ENCODE measurements at regions not wholly inside any gene's neighbourhood (a gene's known extent, or its start where the extent isn't known, plus 50 kb on each side); places are given as distances from the start of the nearest gene placed in this dataset.

DNA sequence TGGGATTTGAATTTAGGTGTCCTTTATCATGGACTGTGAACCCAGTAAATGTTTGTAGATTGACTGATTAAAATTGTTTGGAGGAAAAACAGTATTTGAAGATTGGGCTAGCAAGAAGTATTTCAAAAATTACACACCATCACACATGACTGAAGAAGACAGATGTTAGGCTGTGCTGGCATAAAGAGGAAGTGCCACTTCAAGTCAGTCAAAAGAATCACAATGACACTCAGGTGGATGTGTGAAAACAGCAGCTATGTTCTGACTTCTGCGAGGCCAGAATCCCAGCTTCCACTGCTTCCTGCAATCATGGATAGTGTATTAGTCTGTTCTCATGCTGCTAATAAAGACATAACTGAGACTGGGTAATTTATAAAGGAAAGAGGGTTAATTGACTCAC, 393.3 kb downstream of the DMRT2 start:
- in situ Hi-C loops (cut with MboI; ENCODE audit: low pct_ligation_motif_present in 1 of 4, low pct_unique_long_range_greater_than_20kb in 1 of 4, low sequenced_read_pairs in 3 of 4) (loop anchor here in 2 of 4 donors (25.0 kb wide), 2 partner anchors 331 to 356 kb away; no protein-coding TSS in a partner anchor), intact Hi-C loops (cut with DNase I; ENCODE audit: low total_unique reads) (no loop called here)
- H3K27ac ChIP-seq, result no peak overlapping the region
- H3K36me3 ChIP-seq, result no peaks in the 10 kb centered on the region
- H3K27me3 ChIP-seq, result no peaks in the 10 kb centered on the region
- H3K4me3 ChIP-seq, result no peak overlapping the region
- 33 to 77% methylated on average over 1 of the region's 1 CpG for WGBS, 2 donors (ENCODE audit: low coverage in 1 of 2)
- H3K4me1 ChIP-seq, result no peaks in the 10 kb centered on the region
- H3K9me3 ChIP-seq, result no peaks in the 10 kb centered on the region
- no peak for TF ChIP-seq POLR2A (IDR thresholded peaks at IDR 0.05)
- no peak for TF ChIP-seq POLR2AphosphoS5 (IDR thresholded peaks at IDR 0.05)
- TF ChIP-seq, protein P1, sequence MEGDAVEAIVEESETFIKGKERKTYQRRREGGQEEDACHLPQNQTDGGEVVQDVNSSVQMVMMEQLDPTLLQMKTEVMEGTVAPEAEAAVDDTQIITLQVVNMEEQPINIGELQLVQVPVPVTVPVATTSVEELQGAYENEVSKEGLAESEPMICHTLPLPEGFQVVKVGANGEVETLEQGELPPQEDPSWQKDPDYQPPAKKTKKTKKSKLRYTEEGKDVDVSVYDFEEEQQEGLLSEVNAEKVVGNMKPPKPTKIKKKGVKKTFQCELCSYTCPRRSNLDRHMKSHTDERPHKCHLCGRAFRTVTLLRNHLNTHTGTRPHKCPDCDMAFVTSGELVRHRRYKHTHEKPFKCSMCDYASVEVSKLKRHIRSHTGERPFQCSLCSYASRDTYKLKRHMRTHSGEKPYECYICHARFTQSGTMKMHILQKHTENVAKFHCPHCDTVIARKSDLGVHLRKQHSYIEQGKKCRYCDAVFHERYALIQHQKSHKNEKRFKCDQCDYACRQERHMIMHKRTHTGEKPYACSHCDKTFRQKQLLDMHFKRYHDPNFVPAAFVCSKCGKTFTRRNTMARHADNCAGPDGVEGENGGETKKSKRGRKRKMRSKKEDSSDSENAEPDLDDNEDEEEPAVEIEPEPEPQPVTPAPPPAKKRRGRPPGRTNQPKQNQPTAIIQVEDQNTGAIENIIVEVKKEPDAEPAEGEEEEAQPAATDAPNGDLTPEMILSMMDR (IDR thresholded peaks at IDR 0.05), result no peak
- TF ChIP-seq EP300 (IDR thresholded peaks at IDR 0.05; ENCODE audit: low read depth), result no peak
- DNase-seq, result no peak

DNA sequence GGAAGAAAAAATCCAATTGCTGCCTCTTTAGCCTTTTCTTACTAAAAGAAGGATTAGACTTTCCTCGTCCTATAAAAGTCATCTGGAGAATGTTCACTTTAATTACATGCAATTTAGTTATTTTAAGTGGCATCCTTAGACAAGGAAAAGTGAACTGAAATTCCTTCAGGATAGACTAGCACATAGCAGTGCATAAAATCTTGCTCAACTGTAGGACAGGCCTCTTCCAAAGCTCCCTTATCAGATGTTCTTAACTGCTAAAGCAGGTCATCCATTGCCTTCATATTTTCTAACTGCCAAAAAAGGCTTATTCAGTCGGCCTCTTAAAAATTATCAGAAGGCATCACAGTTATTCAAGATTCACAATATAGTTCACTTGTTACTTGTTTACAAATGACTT, 396.5 kb downstream of the DMRT2 start:
- intact Hi-C loops (cut with DNase I; ENCODE audit: low total_unique reads) (no loop called here), in situ Hi-C loops (cut with MboI; ENCODE audit: low pct_ligation_motif_present in 1 of 4, low pct_unique_long_range_greater_than_20kb in 1 of 4, low sequenced_read_pairs in 3 of 4) (loop anchor here in 2 of 4 donors (25.0 kb wide), 2 partner anchors 334 to 359 kb away; no protein-coding TSS in a partner anchor)
- no peaks in the 10 kb centered on the region for H3K9me3 ChIP-seq
- no peaks in the 10 kb centered on the region for H3K4me1 ChIP-seq
- WGBS, 2 donors (ENCODE audit: low coverage in 1 of 2), result 71 to 74% methylated on average over 2 of the region's 2 CpGs
- TF ChIP-seq POLR2A (IDR thresholded peaks at IDR 0.05), result no peak
- TF ChIP-seq, protein P1 (IDR thresholded peaks at IDR 0.05), result no peak
- no peak for TF ChIP-seq POLR2AphosphoS5 (IDR thresholded peaks at IDR 0.05)
- no peak for TF ChIP-seq EP300 (IDR thresholded peaks at IDR 0.05; ENCODE audit: low read depth)
- no peaks in the 10 kb centered on the region for H3K27me3 ChIP-seq
- no peak overlapping the region for H3K27ac ChIP-seq
- H3K36me3 ChIP-seq, result no peaks in the 10 kb centered on the region
- H3K4me3 ChIP-seq, result no peak overlapping the region
- no peak for DNase-seq

DNA sequence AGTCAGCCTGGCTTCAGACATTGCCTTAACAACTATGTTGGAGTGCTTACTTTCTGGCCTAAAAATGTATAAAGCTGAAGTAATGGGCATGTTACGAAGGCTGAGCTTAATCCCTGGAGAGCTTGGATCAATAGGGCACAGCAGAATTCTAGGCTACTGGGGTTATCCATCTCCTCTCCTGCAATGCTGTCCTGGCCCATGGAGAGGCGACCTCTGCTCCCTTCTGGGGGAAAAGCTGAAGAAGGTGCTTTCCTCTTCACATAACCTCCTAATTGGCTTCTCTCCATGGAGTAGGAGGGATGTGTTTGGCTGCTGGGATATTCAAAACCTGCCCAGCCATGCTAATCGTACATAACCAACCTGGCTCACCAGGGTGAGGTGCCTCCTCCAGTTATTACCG, 403.5 kb downstream of the DMRT2 start:
- DNase-seq, result no peak
- no peaks in the 10 kb centered on the region for H3K27me3 ChIP-seq
- intact Hi-C loops (cut with DNase I; ENCODE audit: low total_unique reads), result no loop called here
- no peak for TF ChIP-seq POLR2A (IDR thresholded peaks at IDR 0.05)
- no peak for TF ChIP-seq EP300 (IDR thresholded peaks at IDR 0.05; ENCODE audit: low read depth)
- TF ChIP-seq POLR2AphosphoS5 (IDR thresholded peaks at IDR 0.05), result no peak
- TF ChIP-seq, protein P1 (IDR thresholded peaks at IDR 0.05), result no peak
- in situ Hi-C loops (cut with MboI; ENCODE audit: low pct_ligation_motif_present in 1 of 4, low pct_unique_long_range_greater_than_20kb in 1 of 4, low sequenced_read_pairs in 3 of 4), result no loop called here
- WGBS, 2 donors (ENCODE audit: low coverage in 1 of 2), result 75 to 89% methylated on average over 2 to 4 of the region's 4 CpGs
- no peaks in the 10 kb centered on the region for H3K36me3 ChIP-seq
- H3K4me3 ChIP-seq, result no peak overlapping the region
- H3K4me1 ChIP-seq, result no peaks in the 10 kb centered on the region
- no peaks in the 10 kb centered on the region for H3K9me3 ChIP-seq
- H3K27ac ChIP-seq, result no peak overlapping the region

DNA sequence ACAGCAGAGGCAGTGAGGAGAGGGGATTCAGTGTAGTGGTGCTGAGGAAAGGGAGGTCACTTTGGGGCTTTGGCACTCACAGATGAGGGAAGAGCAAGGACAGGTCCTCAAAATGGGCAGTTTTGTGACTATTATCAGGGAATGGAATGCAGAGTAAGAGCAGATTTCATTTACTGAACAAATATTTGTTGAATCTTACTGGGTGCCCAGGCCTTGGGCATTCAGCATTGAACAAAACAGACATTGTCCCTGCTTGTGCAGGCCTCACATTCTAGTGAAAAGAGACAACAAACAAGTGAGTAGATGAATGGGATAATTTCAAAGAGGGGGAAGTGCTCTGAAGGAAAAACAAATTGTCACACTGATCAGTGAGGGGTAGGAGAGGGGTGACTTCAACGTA, 404.1 kb downstream of the DMRT2 start:
- no peak for DNase-seq
- Histone ChIP-seq H3K36me3 (no peaks in the 10 kb centered on the region), H3K9me3 (no peaks in the 10 kb centered on the region), H3K4me1 (no peaks in the 10 kb centered on the region), H3K27ac (no peak overlapping the region), H3K4me3 (no peak overlapping the region), H3K27me3 (no peaks in the 10 kb centered on the region)
- in situ Hi-C loops (cut with MboI; ENCODE audit: low pct_ligation_motif_present in 1 of 4, low pct_unique_long_range_greater_than_20kb in 1 of 4, low sequenced_read_pairs in 3 of 4), result no loop called here
- 50 to 70% methylated on average over 1 of the region's 1 CpG for WGBS, 2 donors (ENCODE audit: low coverage in 1 of 2)
- TF ChIP-seq POLR2AphosphoS5 (IDR thresholded peaks at IDR 0.05), result no peak
- TF ChIP-seq EP300 (IDR thresholded peaks at IDR 0.05; ENCODE audit: low read depth), result no peak
- TF ChIP-seq, protein P1 (IDR thresholded peaks at IDR 0.05), result no peak
- no peak for TF ChIP-seq POLR2A (IDR thresholded peaks at IDR 0.05)
- intact Hi-C loops (cut with DNase I; ENCODE audit: low total_unique reads), result no loop called here

Measured in transverse colon (tissue), 4 donors.